Omental fat pad (tissue), 3 donors: ENCODE measurements at regions not wholly inside any gene's neighbourhood (a gene's known extent, or its start where the extent isn't known, plus 50 kb on each side); places are given as distances from the start of the nearest gene placed in this dataset.

Experiments
- ATAC-seq: fragments of 150-250 bp; one replicate; pipeline ENCODE4 v1.9.1; 2016; ENCODE audit warnings: mild to moderate bottlenecking, moderate library complexity; ENCODE audit not compliant: low FRiP score
- DNase-seq: peaks from one replicate; pipeline ENCODE4 v3.0.0-alpha.2; 2019; ENCODE audit warnings: low spot score
- CTCF ChIP-seq, 3 donors: fragments of 450-650 bp; IDR thresholded peaks; one replicate each; pipeline ENCODE4 v1.5.1; 2016 to 2017; ENCODE audit warnings: antibody characterized with exemption in 3 of 3, mild to moderate bottlenecking in 3 of 3, moderate library complexity in 2 of 3

- DNase-seq (no peak), ATAC-seq (no peak)
- TF ChIP-seq CTCF (IDR thresholded peaks at IDR 0.05) = no peak
Measured at GRCh38 chr5:114210662-114211061, 151.2 kb upstream of the KCNN2 start.

- ATAC-seq (no peak), DNase-seq (no peak)
- no peak for TF ChIP-seq CTCF (IDR thresholded peaks at IDR 0.05)
Measured at GRCh38 chr5:114221807-114222206, 140.1 kb upstream of the KCNN2 start.

- no peak for TF ChIP-seq CTCF (IDR thresholded peaks at IDR 0.05)
- DNase-seq (no peak), ATAC-seq (no peak)
Measured at GRCh38 chr5:114223866-114224265, 138.0 kb upstream of the KCNN2 start.

GRCh38 chr5:114237766-114238165 lies 124.1 kb upstream of the KCNN2 start:
- TF ChIP-seq CTCF (IDR thresholded peaks at IDR 0.05) = no peak
- DNase-seq = no peak
- ATAC-seq = no peak

GRCh38 chr5:114238771-114239313 lies 123.0 kb upstream of the KCNN2 start:
- TF ChIP-seq CTCF (IDR thresholded peaks at IDR 0.05) = no peak
- DNase-seq (no peak), ATAC-seq (no peak)

- DNase-seq = no peak
- TF ChIP-seq CTCF (IDR thresholded peaks at IDR 0.05) = no peak
- ATAC-seq = no peak
Measured at GRCh38 chr5:114243281-114243971, 118.4 kb upstream of the KCNN2 start.

GRCh38 chr5:114243972-114244317 lies 117.9 kb upstream of the KCNN2 start:
- no peak for TF ChIP-seq CTCF (IDR thresholded peaks at IDR 0.05)
- no peak for ATAC-seq
- DNase-seq = no peak
